HK-2 (cell line): ENCODE measurements at regions not wholly inside any gene's neighbourhood (a gene's known extent, or its start where the extent isn't known, plus 50 kb on each side); places are given as distances from the start of the nearest gene placed in this dataset.
"Not testable (repeated sequence)": the region's sequence is repeated elsewhere in the genome, so short reads cannot be mapped to it uniquely, and the experiment has no call there.

Experiments
- DNase-seq: peaks from one replicate; pipeline ENCODE4 v3.0.0-alpha.2; 2018; ENCODE audit not compliant: unreplicated experiment

DNA sequence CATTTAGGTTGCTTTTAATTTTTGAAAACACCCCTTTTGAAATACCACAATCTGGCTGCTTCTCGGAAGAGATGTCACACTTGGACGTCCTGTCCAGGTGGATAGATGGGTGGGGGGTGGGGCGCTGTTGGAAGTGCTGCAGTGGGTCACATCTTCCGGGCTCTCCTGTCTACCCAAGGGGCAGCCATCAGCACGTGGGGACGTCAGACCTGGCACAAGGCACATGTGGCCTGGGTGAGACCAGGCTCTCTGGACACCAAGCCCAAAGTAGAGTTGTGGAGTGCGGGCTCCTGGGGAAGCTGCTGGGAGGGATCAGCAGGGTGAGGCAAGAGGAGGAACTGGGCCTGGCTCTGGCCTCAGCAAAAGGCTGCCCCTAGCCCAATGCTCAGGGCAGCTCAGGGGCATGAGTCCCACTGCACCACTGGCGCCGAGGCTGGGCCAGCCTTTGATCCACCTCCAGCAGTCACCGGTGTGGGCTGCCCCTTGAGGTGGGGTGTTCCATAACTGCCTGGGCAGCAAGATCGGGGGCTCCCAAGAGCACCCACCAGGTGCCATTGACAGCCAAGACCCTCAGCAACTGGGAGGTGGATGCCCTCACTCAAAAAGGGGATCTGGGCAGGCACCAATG lies 68.6 kb upstream of the CCND1 start:
- no peak for DNase-seq

- no peak for DNase-seq
Measured at GRCh38 chr11:69572861-69573260, 68.1 kb upstream of the CCND1 start.

- DNase-seq: no peak
Measured at GRCh38 chr11:69573761-69574607, 67.0 kb upstream of the CCND1 start.

DNA sequence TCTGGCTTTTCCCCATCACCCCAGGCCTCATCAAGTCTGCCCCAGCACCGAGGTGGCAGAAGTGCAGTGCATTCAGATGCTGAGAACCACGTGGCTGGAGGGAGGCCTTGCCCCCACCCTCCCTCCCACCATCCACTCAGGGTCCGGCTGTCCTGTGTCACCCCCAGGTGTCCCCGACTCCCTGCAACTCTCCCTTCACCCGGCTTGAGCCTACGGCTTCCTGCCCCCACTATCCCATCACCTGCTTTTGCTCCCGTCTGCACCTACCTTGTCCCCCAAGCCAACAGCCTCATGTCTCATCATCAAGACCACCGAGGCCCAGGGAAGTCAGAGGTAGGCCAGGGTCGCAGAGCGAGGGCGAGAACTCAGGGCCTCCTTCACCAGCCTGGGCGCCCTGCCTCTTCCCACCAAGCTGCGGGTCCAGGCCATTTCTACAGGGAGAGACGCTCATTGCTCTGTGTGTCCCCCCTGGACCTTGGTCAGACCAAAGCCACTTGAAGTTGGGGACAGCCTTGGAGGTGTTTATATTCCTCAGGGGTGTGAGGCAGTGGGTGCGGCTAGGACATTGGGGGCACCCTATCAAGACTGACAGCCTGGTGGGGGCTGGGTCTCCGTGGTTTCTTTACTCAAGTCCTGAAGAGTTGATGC lies 66.2 kb upstream of the CCND1 start:
- no peak for DNase-seq

GRCh38 chr11:69575296-69576068 lies 65.5 kb upstream of the CCND1 start:
- DNase-seq: no peak

DNA sequence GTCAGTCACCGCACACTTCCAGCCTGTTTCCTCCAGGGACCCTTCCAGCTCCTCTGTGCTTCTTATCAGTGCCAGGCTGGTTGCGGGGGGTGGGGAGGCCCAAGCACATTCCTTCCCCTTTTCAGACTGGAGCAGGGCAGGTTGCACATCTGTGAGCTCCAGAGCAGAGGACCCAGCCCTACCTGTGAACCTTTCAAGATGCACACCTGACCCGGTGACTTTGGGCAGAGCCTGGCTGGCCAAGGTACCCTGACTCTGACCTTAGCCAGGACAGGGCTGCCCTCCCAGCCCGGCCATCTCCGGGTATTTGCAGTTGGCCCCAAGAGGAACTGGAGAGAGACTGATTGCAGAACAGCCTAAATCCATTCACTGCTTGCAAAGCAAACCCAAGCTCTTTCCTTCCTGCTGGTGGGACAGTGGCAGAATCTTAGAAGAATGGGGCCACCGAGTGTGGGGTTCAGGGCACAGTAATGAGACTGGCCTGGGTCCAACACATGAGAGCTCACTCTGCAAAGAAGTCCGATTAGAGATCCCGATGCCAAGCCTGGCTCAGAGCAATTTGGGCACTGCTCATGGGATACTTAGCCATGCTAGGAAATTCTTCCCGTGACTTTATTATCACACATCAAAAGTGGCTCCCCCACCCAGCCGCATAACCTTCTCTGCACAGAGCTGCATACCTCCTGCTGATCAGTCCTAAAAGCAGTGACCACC lies 64.7 kb upstream of the CCND1 start:
- DNase-seq: no peak

- DNase-seq: no peak
Measured at GRCh38 chr11:69578167-69578566, 62.8 kb upstream of the CCND1 start.

GRCh38 chr11:69580529-69580928 lies 60.4 kb upstream of the CCND1 start:
- no peak for DNase-seq

DNA sequence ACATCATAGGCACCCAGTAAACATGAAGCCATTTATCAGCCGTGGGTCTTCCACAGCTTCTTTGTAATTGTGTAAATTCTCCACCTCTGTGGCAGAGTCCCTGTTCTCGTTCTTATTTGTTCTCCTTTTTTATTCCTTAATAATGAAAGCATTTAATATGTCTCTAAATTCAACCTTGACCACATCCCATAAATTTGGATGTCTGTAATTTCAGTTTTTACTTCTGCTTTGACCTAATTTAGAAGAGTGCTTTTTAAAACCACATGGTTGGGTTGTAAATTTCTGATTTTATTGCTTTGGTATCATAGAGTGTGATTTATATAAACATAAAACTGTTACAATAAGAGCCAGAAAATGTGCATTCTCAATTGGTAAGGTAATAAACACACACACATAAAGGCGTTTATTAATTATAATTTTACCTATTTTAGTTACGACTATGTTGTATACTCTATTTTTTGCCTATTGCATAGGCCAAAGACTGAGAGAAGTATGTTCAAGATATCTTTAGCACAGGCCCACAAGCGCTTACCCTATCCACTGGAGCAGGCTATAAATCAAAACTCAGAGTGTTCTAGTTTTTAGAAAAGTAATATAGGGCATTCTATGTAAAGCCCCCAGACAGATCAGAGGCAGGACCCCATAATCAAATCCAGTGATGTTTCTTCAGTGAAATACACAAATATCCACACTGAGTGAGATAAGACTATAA lies 58.0 kb upstream of the CCND1 start:
- no peak for DNase-seq

DNA sequence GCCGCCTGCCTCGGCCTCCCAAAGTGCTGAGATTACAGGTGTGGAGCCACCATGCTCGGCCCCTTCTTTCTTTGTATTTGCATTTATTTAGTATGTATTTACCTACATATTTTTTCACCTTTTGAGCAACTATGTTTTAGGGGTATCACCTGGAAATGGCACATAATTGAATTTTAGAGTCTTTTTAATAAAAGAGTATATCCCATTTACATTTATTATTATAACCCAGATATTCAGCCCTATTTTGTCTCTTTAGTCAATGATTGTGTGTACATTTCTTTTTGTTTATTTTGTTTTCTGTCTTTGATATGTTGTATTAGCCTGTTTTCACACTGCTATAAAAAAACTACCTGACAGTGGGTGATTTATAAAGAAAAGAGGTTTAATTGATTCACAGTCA lies 56.8 kb upstream of the CCND1 start:
- no peak for DNase-seq

DNA sequence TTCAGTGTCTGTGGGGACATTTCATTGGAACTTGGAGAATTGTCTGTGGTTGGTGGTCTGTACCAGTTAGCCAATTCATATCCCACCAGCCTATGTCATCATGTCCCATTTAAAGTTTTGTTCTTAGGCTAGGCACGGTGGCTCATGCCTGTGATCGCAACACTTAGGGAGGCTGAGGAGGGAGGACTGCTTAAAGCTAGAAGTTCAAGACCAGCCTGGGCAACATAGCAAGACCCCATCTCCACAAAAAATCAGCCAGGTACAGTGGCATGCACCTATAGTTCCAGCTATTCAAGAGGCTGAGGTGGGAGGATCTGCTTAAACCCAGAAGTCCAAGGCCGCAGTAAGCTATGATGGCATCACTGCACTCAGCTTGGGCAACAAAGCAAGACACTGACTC lies 55.6 kb upstream of the CCND1 start:
- no peak for DNase-seq

GRCh38 chr11:69587454-69588090 lies 53.4 kb upstream of the CCND1 start:
- DNase-seq: peak; percentile 4

GRCh38 chr11:69588270-69588669 lies 52.7 kb upstream of the CCND1 start:
- no peak for DNase-seq

- DNase-seq: not testable (repeated sequence)
Measured at GRCh38 chr11:69590088-69590487, 50.9 kb upstream of the CCND1 start.
